Right lobe of liver (tissue), 6 donors: ENCODE measurements at regions not wholly inside any gene's neighbourhood (a gene's known extent, or its start where the extent isn't known, plus 50 kb on each side); places are given as distances from the start of the nearest gene placed in this dataset.

Experiments
- ATAC-seq, 4 donors: fragments of 200-7000 bp; cut with Tn5 transposase; one replicate each; pipeline ENCODE4 v1.9.1; 2020; ENCODE audit warnings: mild to moderate bottlenecking in 4 of 4, moderate library complexity in 4 of 4
- DNase-seq, 3 donors: peaks; one replicate each; pipeline ENCODE4 v3.0.0-alpha.2; 2020
- H3K27ac ChIP-seq, 3 donors: fragments of 200-600 bp; one replicate each; pipeline ENCODE4 v1.8.0; 2022
- H3K27me3 ChIP-seq, 2 donors: fragments of 200-600 bp; one replicate each; pipeline ENCODE4 v1.8.0; 2022
- H3K36me3 ChIP-seq, 4 donors: fragments of 200-600 bp; sonication (generic) in 1 of 4; one replicate each; pipeline versions ENCODE4 v1.5.1 to v1.8.0; 2017 to 2022; ENCODE audit warnings: control low read depth in 1 of 4
- H3K4me1 ChIP-seq, 4 donors: fragments of 200-600 bp; sonication (generic) in 1 of 4; one replicate each; pipeline versions ENCODE4 v1.5.1 to v1.8.0; 2017 to 2022; ENCODE audit warnings: control low read depth in 1 of 4
- H3K4me3 ChIP-seq, 3 donors: fragments of 200-600 bp; one replicate each; pipeline ENCODE4 v1.8.0; 2022
- H3K9me3 ChIP-seq, 4 donors: fragments of 200-600 bp; sonication (generic) in 1 of 4; one replicate each; pipeline versions ENCODE4 v1.5.1 to v1.8.0; 2017 to 2022; ENCODE audit warnings: control low read depth in 1 of 4
- CTCF ChIP-seq, 4 donors: fragments of 200-600 bp in 3 of 4; fragments of 450-650 bp in 1 of 4; IDR thresholded peaks; one replicate each; pipeline versions ENCODE4 v1.5.1 to v1.8.0; 2016 to 2022; ENCODE audit warnings: antibody characterized with exemption in 4 of 4, mild to moderate bottlenecking in 2 of 4
- POLR2A ChIP-seq: fragments of 450-650 bp; IDR thresholded peaks from one replicate; pipeline ENCODE4 v1.6.1; 2017; ENCODE audit warnings: antibody characterized with exemption, mild to moderate bottlenecking
- WGBS: methylation state at CpG from one replicate; pipeline ENCODE4 v1.1.6; 2018; ENCODE audit warnings: low coverage, low lambda C conversion rate; ENCODE audit not compliant: insufficient coverage; ENCODE audit errors: missing lambda C conversion rate; 5-methylcytosine and 5-hydroxymethylcytosine counted together
- intact Hi-C, 2 donors: fragments of 100-400 bp; cut with DNase I; formaldehyde crosslinking; loops; one replicate each; pipeline versions ENCODE4 v1.11.2 to v1.14.1; 2022
- donor health status: DM: no; HTN: yes; CAD: no.
- donor health status: DM: no; HTN: no; CAD: no.
- donor health status: DM: no; HTN: no; CAD: no.
- donor health status: DM: no; HTN: yes; CAD: no.
- donor health status: DM: no; HTN: yes; CAD: no.

GRCh38 chr13:47303626-47304025 is 406.8 kb upstream of the HTR2A start:
- no peak overlapping the region for H3K27ac ChIP-seq
- ATAC-seq (no peak), DNase-seq (no peak)
- H3K36me3 ChIP-seq = no peaks in the 10 kb centered on the region
- H3K4me1 ChIP-seq = no peaks in the 10 kb centered on the region
- intact Hi-C loops = no loop called here
- H3K4me3 ChIP-seq = no peak overlapping the region
- H3K9me3 ChIP-seq = no peaks in the 10 kb centered on the region
- H3K27me3 ChIP-seq = no peaks in the 10 kb centered on the region
- TF ChIP-seq POLR2A (no peak), CTCF (IDR thresholded peaks at IDR 0.05) (no peak)

- Histone ChIP-seq H3K36me3 (no peaks in the 10 kb centered on the region), H3K4me3 (no peak overlapping the region), H3K9me3 (no peaks in the 10 kb centered on the region), H3K4me1 (no peaks in the 10 kb centered on the region), H3K27me3 (no peaks in the 10 kb centered on the region), H3K27ac (no peak overlapping the region)
- no peak for ATAC-seq
- DNase-seq = no peak
- intact Hi-C loops = no loop called here
- TF ChIP-seq POLR2A (no peak), CTCF (IDR thresholded peaks at IDR 0.05) (no peak)
Observed at GRCh38 chr13:47299304-47299703, 402.5 kb upstream of the HTR2A start.

GRCh38 chr13:47298506-47298905 is 401.7 kb upstream of the HTR2A start:
- ATAC-seq (no peak), DNase-seq (no peak)
- Histone ChIP-seq H3K9me3 (no peaks in the 10 kb centered on the region), H3K4me1 (no peaks in the 10 kb centered on the region), H3K4me3 (no peak overlapping the region), H3K27ac (no peak overlapping the region), H3K36me3 (no peaks in the 10 kb centered on the region), H3K27me3 (no peaks in the 10 kb centered on the region)
- WGBS = 41% methylated on average over 2 of the region's 2 CpGs
- intact Hi-C loops = no loop called here
- TF ChIP-seq POLR2A = no peak
- TF ChIP-seq CTCF (IDR thresholded peaks at IDR 0.05) = no peak

- no peak for ATAC-seq
- intact Hi-C loops = no loop called here
- WGBS = 54% methylated on average over 3 of the region's 3 CpGs
Observed at GRCh38 chr13:47294691-47295090, 397.8 kb upstream of the HTR2A start.

More at GRCh38 chr13:47294691-47295090, 397.8 kb upstream of the HTR2A start:
- Histone ChIP-seq H3K36me3 (no peaks in the 10 kb centered on the region), H3K4me3 (no peak overlapping the region), H3K27me3 (no peaks in the 10 kb centered on the region), H3K4me1 (no peaks in the 10 kb centered on the region), H3K9me3 (no peaks in the 10 kb centered on the region), H3K27ac (no peak overlapping the region)
- no peak for DNase-seq
- TF ChIP-seq CTCF (IDR thresholded peaks at IDR 0.05) = no peak
- TF ChIP-seq POLR2A = no peak
